ENCODE measurements at regions not wholly inside any gene's neighbourhood (a gene's known extent, or its start where the extent isn't known, plus 50 kb on each side); places are given as distances from the start of the nearest gene placed in this dataset.

DNA sequence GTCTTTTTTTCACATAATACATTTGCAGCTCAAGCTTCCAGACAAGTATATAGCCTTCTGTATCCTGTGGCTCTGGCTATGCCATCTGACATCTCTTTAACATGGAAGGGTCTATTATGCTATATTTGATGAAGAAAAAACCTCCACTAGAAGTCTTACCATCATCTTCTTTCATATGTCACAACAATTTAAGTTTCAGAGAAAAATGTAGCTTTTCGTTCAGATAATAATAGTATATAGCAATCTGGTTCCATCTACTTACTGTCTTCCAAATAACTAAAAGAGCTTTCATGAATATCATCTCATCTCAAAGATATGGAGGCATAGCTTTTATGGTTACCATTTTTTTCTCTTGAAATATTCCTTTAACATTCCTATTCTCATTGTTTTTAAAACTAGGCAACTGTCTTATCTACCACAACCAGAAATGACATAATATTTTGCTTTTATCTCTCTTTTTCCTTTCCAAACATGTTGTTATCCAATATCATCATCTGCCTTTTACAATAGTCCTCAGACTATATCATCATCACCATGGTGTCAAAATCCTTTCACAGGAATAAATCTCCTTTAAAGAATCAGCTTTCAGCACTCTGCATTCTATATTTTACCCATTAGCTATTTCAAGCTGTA lies 1005.1 kb downstream of the PDHA2 start:
- BruUV-seq (replicated peaks) = no TSS peak
- no peak overlapping the region for H3K4me3 ChIP-seq (ENCODE audit: low read depth in 2 of 2, low read length in 2 of 2)
- no peaks in the 10 kb centered on the region for H3K4me1 ChIP-seq (ENCODE audit: control insufficient read depth, insufficient read depth, low read length)
- ChIA-PET POLR2A (no interaction called here), CTCF (no interaction called here)
- in situ Hi-C loops (cut with HindIII; ENCODE audit: low pct_unique_long_range_greater_than_20kb, low sequenced_read_pairs) (no loop called here), intact Hi-C loops (cut with micrococcal nuclease; ENCODE audit: unreplicated experiment) (no loop called here)
- TF ChIP-seq TCF7L2 (IDR thresholded peaks at IDR 0.05; ENCODE audit: low read depth, low read length) = no peak
- TF ChIP-seq POLR2AphosphoS5 (IDR thresholded peaks at IDR 0.05; ENCODE audit: low read depth, low read length) = no peak
- TF ChIP-seq SIN3A (IDR thresholded peaks at IDR 0.05; ENCODE audit: borderline replicate concordance, insufficient read depth, low read depth, low read length) = no peak
- TF ChIP-seq, protein P1, sequence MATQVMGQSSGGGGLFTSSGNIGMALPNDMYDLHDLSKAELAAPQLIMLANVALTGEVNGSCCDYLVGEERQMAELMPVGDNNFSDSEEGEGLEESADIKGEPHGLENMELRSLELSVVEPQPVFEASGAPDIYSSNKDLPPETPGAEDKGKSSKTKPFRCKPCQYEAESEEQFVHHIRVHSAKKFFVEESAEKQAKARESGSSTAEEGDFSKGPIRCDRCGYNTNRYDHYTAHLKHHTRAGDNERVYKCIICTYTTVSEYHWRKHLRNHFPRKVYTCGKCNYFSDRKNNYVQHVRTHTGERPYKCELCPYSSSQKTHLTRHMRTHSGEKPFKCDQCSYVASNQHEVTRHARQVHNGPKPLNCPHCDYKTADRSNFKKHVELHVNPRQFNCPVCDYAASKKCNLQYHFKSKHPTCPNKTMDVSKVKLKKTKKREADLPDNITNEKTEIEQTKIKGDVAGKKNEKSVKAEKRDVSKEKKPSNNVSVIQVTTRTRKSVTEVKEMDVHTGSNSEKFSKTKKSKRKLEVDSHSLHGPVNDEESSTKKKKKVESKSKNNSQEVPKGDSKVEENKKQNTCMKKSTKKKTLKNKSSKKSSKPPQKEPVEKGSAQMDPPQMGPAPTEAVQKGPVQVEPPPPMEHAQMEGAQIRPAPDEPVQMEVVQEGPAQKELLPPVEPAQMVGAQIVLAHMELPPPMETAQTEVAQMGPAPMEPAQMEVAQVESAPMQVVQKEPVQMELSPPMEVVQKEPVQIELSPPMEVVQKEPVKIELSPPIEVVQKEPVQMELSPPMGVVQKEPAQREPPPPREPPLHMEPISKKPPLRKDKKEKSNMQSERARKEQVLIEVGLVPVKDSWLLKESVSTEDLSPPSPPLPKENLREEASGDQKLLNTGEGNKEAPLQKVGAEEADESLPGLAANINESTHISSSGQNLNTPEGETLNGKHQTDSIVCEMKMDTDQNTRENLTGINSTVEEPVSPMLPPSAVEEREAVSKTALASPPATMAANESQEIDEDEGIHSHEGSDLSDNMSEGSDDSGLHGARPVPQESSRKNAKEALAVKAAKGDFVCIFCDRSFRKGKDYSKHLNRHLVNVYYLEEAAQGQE (IDR thresholded peaks at IDR 0.05; ENCODE audit: insufficient read depth in 1 of 2, low read depth in 2 of 2, low read length in 1 of 2) = no peak
- TF ChIP-seq, protein P2, sequence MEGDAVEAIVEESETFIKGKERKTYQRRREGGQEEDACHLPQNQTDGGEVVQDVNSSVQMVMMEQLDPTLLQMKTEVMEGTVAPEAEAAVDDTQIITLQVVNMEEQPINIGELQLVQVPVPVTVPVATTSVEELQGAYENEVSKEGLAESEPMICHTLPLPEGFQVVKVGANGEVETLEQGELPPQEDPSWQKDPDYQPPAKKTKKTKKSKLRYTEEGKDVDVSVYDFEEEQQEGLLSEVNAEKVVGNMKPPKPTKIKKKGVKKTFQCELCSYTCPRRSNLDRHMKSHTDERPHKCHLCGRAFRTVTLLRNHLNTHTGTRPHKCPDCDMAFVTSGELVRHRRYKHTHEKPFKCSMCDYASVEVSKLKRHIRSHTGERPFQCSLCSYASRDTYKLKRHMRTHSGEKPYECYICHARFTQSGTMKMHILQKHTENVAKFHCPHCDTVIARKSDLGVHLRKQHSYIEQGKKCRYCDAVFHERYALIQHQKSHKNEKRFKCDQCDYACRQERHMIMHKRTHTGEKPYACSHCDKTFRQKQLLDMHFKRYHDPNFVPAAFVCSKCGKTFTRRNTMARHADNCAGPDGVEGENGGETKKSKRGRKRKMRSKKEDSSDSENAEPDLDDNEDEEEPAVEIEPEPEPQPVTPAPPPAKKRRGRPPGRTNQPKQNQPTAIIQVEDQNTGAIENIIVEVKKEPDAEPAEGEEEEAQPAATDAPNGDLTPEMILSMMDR (IDR thresholded peaks at IDR 0.05) = no peak
- ATAC-seq (no peak), DNase-seq (ENCODE audit: low read depth, low spot score) (no peak)
- no peaks in the 10 kb centered on the region for H3K36me3 ChIP-seq (ENCODE audit: control insufficient read depth, insufficient read depth, low read length)
- H3K27me3 ChIP-seq (ENCODE audit: control insufficient read depth, insufficient read depth, low read length) = no peaks in the 10 kb centered on the region
- H3K27ac ChIP-seq (ENCODE audit: low read length) = no peak overlapping the region
- no peaks in the 10 kb centered on the region for H3K9me3 ChIP-seq (ENCODE audit: control insufficient read depth, insufficient read depth, low read depth, low read length)

DNA sequence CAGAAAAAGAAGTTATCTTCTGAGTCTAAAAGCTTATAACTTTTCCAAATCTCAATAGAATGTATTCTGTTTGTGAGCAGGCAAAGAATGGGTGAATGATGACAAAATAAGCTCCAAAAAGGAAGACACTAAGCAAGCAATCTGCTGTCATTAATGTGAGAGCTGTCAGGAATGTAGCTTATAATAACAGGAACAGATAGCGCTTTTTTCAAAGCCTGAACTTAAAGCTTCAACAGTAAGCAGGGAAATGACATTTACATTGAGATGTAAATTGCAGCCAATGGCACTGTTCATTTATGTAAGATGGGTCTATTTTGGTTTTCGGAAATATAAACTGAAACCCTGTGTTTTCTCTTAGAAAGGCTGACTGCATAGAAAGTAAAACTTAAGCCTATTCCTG lies 1005.9 kb downstream of the PDHA2 start:
- H3K27me3 ChIP-seq (ENCODE audit: control insufficient read depth, insufficient read depth, low read length) = no peaks in the 10 kb centered on the region
- intact Hi-C loops (cut with micrococcal nuclease; ENCODE audit: unreplicated experiment) (no loop called here), in situ Hi-C loops (cut with HindIII; ENCODE audit: low pct_unique_long_range_greater_than_20kb, low sequenced_read_pairs) (no loop called here)
- no peak for DNase-seq (ENCODE audit: low read depth, low spot score)
- no peaks in the 10 kb centered on the region for H3K4me1 ChIP-seq (ENCODE audit: control insufficient read depth, insufficient read depth, low read length)
- H3K27ac ChIP-seq (ENCODE audit: low read length) = no peak overlapping the region
- no peaks in the 10 kb centered on the region for H3K36me3 ChIP-seq (ENCODE audit: control insufficient read depth, insufficient read depth, low read length)
- H3K9me3 ChIP-seq (ENCODE audit: control insufficient read depth, insufficient read depth, low read depth, low read length) = no peaks in the 10 kb centered on the region
- ChIA-PET CTCF (no interaction called here), POLR2A (no interaction called here)
- TF ChIP-seq, protein P2 (IDR thresholded peaks at IDR 0.05) = no peak
- no peak for TF ChIP-seq POLR2AphosphoS5 (IDR thresholded peaks at IDR 0.05; ENCODE audit: low read depth, low read length)
- no peak for TF ChIP-seq TCF7L2 (IDR thresholded peaks at IDR 0.05; ENCODE audit: low read depth, low read length)
- no peak for TF ChIP-seq SIN3A (IDR thresholded peaks at IDR 0.05; ENCODE audit: borderline replicate concordance, insufficient read depth, low read depth, low read length)
- TF ChIP-seq, protein P1 (IDR thresholded peaks at IDR 0.05; ENCODE audit: insufficient read depth in 1 of 2, low read depth in 2 of 2, low read length in 1 of 2) = no peak
- H3K4me3 ChIP-seq (ENCODE audit: low read depth in 2 of 2, low read length in 2 of 2) = no peak overlapping the region
- no TSS peak for BruUV-seq (replicated peaks)
- no peak for ATAC-seq

Measured in Panc1 (cell line).